WERI-Rb-1 (cell line): ENCODE measurements at regions not wholly inside any gene's neighbourhood (a gene's known extent, or its start where the extent isn't known, plus 50 kb on each side); places are given as distances from the start of the nearest gene placed in this dataset.

Experiments used
- DNase-seq: peaks from one replicate; pipeline ENCODE4 v3.0.0-alpha.2; 2020
- H3K27ac ChIP-seq: fragments of 250-450 bp; sonication (Bioruptor Pico); 2 replicates; pipeline ENCODE4 v1.5.1; 2020; ENCODE audit warnings: mild to moderate bottlenecking, moderate library complexity
- H3K27me3 ChIP-seq: fragments of 250-450 bp; sonication (Bioruptor Pico); 2 replicates; pipeline ENCODE4 v1.5.1; 2021; ENCODE audit warnings: mild to moderate bottlenecking, low read depth, moderate library complexity; ENCODE audit not compliant: insufficient read depth, severe bottlenecking
- H3K36me3 ChIP-seq: fragments of 250-450 bp; sonication (Bioruptor Pico); 2 replicates; pipeline ENCODE4 v1.5.1; 2020; ENCODE audit warnings: mild to moderate bottlenecking, moderate library complexity
- H3K4me3 ChIP-seq: 2 replicates; pipeline ENCODE4 v1.5.1; 2011; ENCODE audit warnings: low read depth, mild to moderate bottlenecking, control low read depth, low read length
- H3K9me3 ChIP-seq: fragments of 250-450 bp; sonication (Bioruptor Pico); 2 replicates; pipeline ENCODE4 v1.5.1; 2021; ENCODE audit warnings: mild to moderate bottlenecking, moderate library complexity; ENCODE audit not compliant: severe bottlenecking
- CTCF ChIP-seq: IDR thresholded peaks from 2 replicates; pipeline ENCODE4 v1.5.1; 2011; ENCODE audit warnings: low read depth, mild to moderate bottlenecking, control low read depth, inconsistent platforms, low read length

- no peak for DNase-seq
These were observed 163.7 kb upstream of the KIF2A start for GRCh38 chr5:62142351-62142750.

GRCh38 chr5:62143268-62144229, 162.5 kb upstream of the KIF2A start:
- Histone ChIP-seq H3K36me3 (no peaks in the 10 kb centered on the region), H3K27ac (no peak overlapping the region), H3K9me3 (no peaks in the 10 kb centered on the region), H3K27me3 (peaks cover 38% of the 10 kb centered on the region), H3K4me3 (no peak overlapping the region)
- peak; percentile 39; the same call in 1 of the 2 replicates for TF ChIP-seq CTCF
- no peak for DNase-seq

More at GRCh38 chr5:62142351-62142750, 163.7 kb upstream of the KIF2A start:
- no peaks in the 10 kb centered on the region for H3K36me3 ChIP-seq
- no peak overlapping the region for H3K27ac ChIP-seq
- H3K27me3 ChIP-seq = peaks cover 36% of the 10 kb centered on the region
- no peaks in the 10 kb centered on the region for H3K9me3 ChIP-seq
- no peak for TF ChIP-seq CTCF
- no peak overlapping the region for H3K4me3 ChIP-seq

- no peak overlapping the region for H3K27ac ChIP-seq
- H3K9me3 ChIP-seq = no peaks in the 10 kb centered on the region
- no peaks in the 10 kb centered on the region for H3K36me3 ChIP-seq
- no peak for TF ChIP-seq CTCF
- peaks cover 38% of the 10 kb centered on the region for H3K27me3 ChIP-seq
- H3K4me3 ChIP-seq = no peak overlapping the region
- DNase-seq = no peak
These were observed 161.5 kb upstream of the KIF2A start for GRCh38 chr5:62144401-62145022.

GRCh38 chr5:62149879-62150278, 156.1 kb upstream of the KIF2A start:
- peaks cover 5% of the 10 kb centered on the region for H3K9me3 ChIP-seq
- no peak overlapping the region for H3K27ac ChIP-seq
- H3K27me3 ChIP-seq = peaks cover 16% of the 10 kb centered on the region
- H3K4me3 ChIP-seq = no peak overlapping the region
- no peak for DNase-seq
- TF ChIP-seq CTCF = no peak
- no peaks in the 10 kb centered on the region for H3K36me3 ChIP-seq

- Histone ChIP-seq H3K36me3 (no peaks in the 10 kb centered on the region), H3K27ac (no peak overlapping the region), H3K9me3 (peaks cover 5% of the 10 kb centered on the region), H3K4me3 (no peak overlapping the region), H3K27me3 (peaks cover 10% of the 10 kb centered on the region)
- no peak for TF ChIP-seq CTCF
- DNase-seq = no peak
These were observed 153.5 kb upstream of the KIF2A start for GRCh38 chr5:62152394-62153087.
